Parathyroid adenoma (tissue), 2 donors: ENCODE measurements at regions not wholly inside any gene's neighbourhood (a gene's known extent, or its start where the extent isn't known, plus 50 kb on each side); places are given as distances from the start of the nearest gene placed in this dataset.

Experiments
- H2AFZ ChIP-seq: fragments of 300-600 bp; sonication (generic); one replicate; pipeline ENCODE4 v1.7.0; 2017; ENCODE audit warnings: antibody characterized with exemption, mild to moderate bottlenecking
- H3K27ac ChIP-seq: fragments of 300-600 bp; sonication (generic); one replicate; pipeline ENCODE4 v1.7.0; 2017
- H3K27me3 ChIP-seq: fragments of 300-600 bp; sonication (generic); one replicate; pipeline ENCODE4 v1.7.0; 2017; ENCODE audit warnings: low read length; ENCODE audit not compliant: control insufficient read depth, insufficient read depth
- H3K36me3 ChIP-seq: fragments of 300-600 bp; sonication (generic); one replicate; pipeline ENCODE4 v1.7.0; 2017; ENCODE audit warnings: low read length; ENCODE audit not compliant: control insufficient read depth, insufficient read depth
- H3K4me1 ChIP-seq: fragments of 300-600 bp; sonication (generic); one replicate; pipeline ENCODE4 v1.7.0; 2017; ENCODE audit warnings: control low read depth
- H3K4me2 ChIP-seq: fragments of 300-600 bp; sonication (generic); one replicate; pipeline ENCODE4 v1.7.0; 2017; ENCODE audit warnings: low read length
- H3K4me3 ChIP-seq: fragments of 300-600 bp; sonication (generic); one replicate; pipeline ENCODE4 v1.7.0; 2017; ENCODE audit warnings: low read depth, low read length
- H3K79me2 ChIP-seq: fragments of 300-600 bp; sonication (generic); one replicate; pipeline ENCODE4 v1.7.0; 2017; ENCODE audit warnings: control low read depth
- H3K9ac ChIP-seq: fragments of 300-600 bp; sonication (generic); one replicate; pipeline ENCODE4 v1.7.0; 2017; ENCODE audit warnings: mild to moderate bottlenecking
- H3K9me3 ChIP-seq: fragments of 300-600 bp; sonication (generic); one replicate; pipeline ENCODE4 v1.7.0; 2017; ENCODE audit warnings: low read length; ENCODE audit not compliant: control insufficient read depth
- TF ChIP-seq, protein P1 (sequence below): fragments of 300-600 bp; sonication (generic); IDR thresholded peaks from one replicate; pipeline ENCODE4 v1.7.0; 2017; ENCODE audit warnings: antibody characterized with exemption, mild to moderate bottlenecking
- donor health status: primary hyperparathyroidism.

DNA sequence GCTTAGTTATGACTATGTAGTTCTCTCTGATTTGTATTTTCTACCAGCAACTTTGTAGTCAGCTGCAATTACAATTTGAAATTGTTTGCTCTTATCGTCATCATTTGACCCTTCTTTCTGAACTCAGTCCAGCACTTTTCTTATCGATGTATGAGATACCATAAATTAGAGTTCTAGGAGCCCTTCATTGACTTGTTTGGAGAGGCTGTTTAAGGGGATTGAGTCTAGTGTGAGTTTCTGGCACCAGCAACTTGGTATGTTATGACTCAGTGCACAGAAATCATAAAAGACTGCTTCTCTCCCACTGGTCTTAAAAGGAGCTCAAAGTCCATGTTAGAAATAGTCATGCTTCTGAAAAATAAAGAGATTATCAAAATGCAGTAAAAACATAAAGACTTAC lies 190.3 kb downstream of the TENT5A start:
- Histone ChIP-seq H3K4me3 (no peak overlapping the region), H2AFZ (no peak overlapping the region), H3K27me3 (no peaks in the 10 kb centered on the region), H3K4me1 (peaks cover 4% of the 10 kb centered on the region), H3K36me3 (no peaks in the 10 kb centered on the region), H3K79me2 (no peaks in the 10 kb centered on the region), H3K9ac (no peak overlapping the region), H3K9me3 (no peaks in the 10 kb centered on the region), H3K4me2 (no peak overlapping the region), H3K27ac (no peak overlapping the region)
- TF ChIP-seq, protein P1, sequence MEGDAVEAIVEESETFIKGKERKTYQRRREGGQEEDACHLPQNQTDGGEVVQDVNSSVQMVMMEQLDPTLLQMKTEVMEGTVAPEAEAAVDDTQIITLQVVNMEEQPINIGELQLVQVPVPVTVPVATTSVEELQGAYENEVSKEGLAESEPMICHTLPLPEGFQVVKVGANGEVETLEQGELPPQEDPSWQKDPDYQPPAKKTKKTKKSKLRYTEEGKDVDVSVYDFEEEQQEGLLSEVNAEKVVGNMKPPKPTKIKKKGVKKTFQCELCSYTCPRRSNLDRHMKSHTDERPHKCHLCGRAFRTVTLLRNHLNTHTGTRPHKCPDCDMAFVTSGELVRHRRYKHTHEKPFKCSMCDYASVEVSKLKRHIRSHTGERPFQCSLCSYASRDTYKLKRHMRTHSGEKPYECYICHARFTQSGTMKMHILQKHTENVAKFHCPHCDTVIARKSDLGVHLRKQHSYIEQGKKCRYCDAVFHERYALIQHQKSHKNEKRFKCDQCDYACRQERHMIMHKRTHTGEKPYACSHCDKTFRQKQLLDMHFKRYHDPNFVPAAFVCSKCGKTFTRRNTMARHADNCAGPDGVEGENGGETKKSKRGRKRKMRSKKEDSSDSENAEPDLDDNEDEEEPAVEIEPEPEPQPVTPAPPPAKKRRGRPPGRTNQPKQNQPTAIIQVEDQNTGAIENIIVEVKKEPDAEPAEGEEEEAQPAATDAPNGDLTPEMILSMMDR: no peak

DNA sequence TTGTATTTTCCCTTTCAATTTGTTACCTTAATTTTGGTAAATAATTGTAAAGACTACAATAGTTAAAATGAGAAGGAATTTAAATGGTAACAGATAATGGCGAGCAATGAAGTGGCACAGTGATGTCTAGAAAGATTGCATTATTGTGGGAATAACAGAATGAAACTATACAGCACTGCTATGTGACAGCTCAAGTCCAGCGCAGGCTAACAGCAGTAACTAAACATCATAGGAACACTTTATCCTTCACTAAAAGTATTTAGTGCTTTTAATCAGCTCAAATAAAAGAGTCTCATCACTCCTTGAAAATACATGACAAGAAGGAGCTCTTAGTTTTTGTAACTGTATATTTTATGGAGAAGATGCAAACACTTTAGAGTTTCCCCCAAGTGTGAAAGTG lies 190.8 kb downstream of the TENT5A start:
- Histone ChIP-seq H3K79me2 (no peaks in the 10 kb centered on the region), H3K4me2 (no peak overlapping the region), H3K36me3 (no peaks in the 10 kb centered on the region), H3K4me1 (peaks cover 4% of the 10 kb centered on the region), H3K27ac (no peak overlapping the region), H3K27me3 (no peaks in the 10 kb centered on the region), H3K4me3 (no peak overlapping the region), H3K9ac (no peak overlapping the region), H2AFZ (no peak overlapping the region), H3K9me3 (no peaks in the 10 kb centered on the region)
- TF ChIP-seq, protein P1: no peak

DNA sequence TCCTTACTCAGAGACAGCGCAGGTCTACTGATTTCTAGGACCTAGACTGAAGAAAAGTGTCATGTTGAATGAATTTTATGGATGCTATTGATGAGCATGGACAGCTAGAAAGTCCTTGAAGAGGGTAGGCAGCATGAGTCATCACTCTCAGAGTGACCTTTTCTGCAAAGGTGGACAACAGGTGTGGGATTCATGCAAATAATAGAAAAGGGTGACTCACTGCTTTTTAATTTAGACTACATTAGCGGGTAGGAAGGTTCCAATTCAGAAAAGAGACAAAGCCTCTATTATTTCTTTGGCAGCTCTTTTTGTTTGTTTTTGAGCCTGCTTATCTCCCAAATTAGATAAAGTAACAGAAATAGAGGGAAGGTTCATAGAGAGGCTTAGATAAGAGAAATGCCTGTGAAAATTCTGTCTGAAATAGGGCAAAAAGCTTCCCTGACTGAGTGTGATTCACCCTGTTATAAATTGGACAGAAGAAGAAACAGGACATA lies 191.4 kb downstream of the TENT5A start:
- Histone ChIP-seq H3K27me3 (no peaks in the 10 kb centered on the region), H3K36me3 (no peaks in the 10 kb centered on the region), H3K79me2 (no peaks in the 10 kb centered on the region), H3K4me2 (no peak overlapping the region), H3K4me3 (no peak overlapping the region), H3K27ac (no peak overlapping the region), H3K9ac (no peak overlapping the region), H3K9me3 (no peaks in the 10 kb centered on the region), H2AFZ (no peak overlapping the region), H3K4me1 (peaks cover 4% of the 10 kb centered on the region)
- TF ChIP-seq, protein P1: no peak

DNA sequence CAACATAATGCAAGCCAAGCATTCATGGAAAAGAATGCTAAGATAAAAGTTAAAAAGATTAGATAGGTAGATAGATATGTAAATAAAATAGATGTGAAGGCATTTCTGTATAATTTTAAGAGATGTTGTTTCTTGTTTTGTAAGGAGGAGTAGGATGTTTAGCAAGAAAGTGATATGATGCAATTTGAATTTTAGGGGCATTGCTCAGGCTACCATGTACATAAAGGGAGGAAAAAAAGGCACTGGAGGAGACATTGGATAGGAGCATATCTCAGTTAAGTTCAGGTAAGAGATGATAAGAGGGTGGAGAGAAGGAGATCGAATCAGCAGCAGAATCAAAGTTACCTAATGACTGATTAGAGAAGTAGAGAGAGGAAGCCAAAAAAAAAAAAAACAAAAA lies 194.7 kb downstream of the TENT5A start:
- no peaks in the 10 kb centered on the region for H3K9me3 ChIP-seq
- no peak overlapping the region for H3K9ac ChIP-seq
- H3K4me1 ChIP-seq: peaks cover 4% of the 10 kb centered on the region
- no peaks in the 10 kb centered on the region for H3K27me3 ChIP-seq
- no peak overlapping the region for H3K27ac ChIP-seq
- TF ChIP-seq, protein P1: no peak
- no peak overlapping the region for H2AFZ ChIP-seq
- no peaks in the 10 kb centered on the region for H3K36me3 ChIP-seq
- no peaks in the 10 kb centered on the region for H3K79me2 ChIP-seq
- no peak overlapping the region for H3K4me2 ChIP-seq
- H3K4me3 ChIP-seq: no peak overlapping the region

DNA sequence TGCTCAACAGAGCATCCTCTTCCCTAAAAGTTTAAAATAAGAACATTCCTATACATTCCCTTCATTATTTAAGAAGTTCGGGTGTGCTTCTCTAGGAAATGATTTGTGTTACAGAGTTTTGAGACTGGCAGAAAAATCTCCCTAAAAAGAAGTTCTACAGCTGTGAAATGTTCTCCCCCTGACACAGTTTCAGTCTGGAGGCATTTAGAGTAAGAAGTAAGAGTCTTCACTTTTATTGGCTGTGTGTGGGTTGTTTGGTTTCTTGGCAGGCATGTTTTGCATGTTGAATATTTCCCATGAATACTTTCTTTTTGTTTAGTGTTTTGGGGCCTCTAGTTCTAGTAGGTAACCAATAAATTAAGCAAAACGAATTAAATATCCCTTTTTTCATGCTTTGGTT lies 195.9 kb downstream of the TENT5A start:
- H3K4me2 ChIP-seq: no peak overlapping the region
- no peak overlapping the region for H3K27ac ChIP-seq
- H3K79me2 ChIP-seq: no peaks in the 10 kb centered on the region
- no peak overlapping the region for H2AFZ ChIP-seq
- no peaks in the 10 kb centered on the region for H3K36me3 ChIP-seq
- H3K4me3 ChIP-seq: no peak overlapping the region
- no peak overlapping the region for H3K9ac ChIP-seq
- H3K4me1 ChIP-seq: peaks cover 4% of the 10 kb centered on the region
- TF ChIP-seq, protein P1: no peak
- no peaks in the 10 kb centered on the region for H3K9me3 ChIP-seq
- H3K27me3 ChIP-seq: no peaks in the 10 kb centered on the region
